Psoas muscle (tissue), 7 donors: ENCODE measurements at regions not wholly inside any gene's neighbourhood (a gene's known extent, or its start where the extent isn't known, plus 50 kb on each side); places are given as distances from the start of the nearest gene placed in this dataset.
A peak's percentile ranks its signal among the peaks of the same experiment; 100 is the strongest.

Experiments used
- ATAC-seq, 4 donors: fragments of 200-7000 bp; cut with Tn5 transposase; one replicate each; pipeline ENCODE4 v1.9.1; 2020; ENCODE audit warnings: moderate library complexity in 3 of 4, mild to moderate bottlenecking in 2 of 4
- DNase-seq, 2 donors: peaks; one replicate each; pipeline ENCODE4 v3.0.0-alpha.2; 2020
- H3K27ac ChIP-seq: fragments of 200-600 bp; one replicate; pipeline ENCODE4 v1.8.0; 2022
- H3K27me3 ChIP-seq, 3 donors: fragments of 200-600 bp in 1 of 3; one replicate each; pipeline versions ENCODE4 v1.6.1 to v1.8.0; 2013 to 2022; ENCODE audit warnings: low read length in 2 of 3, mild to moderate bottlenecking in 2 of 3, moderate library complexity in 1 of 3; ENCODE audit not compliant: insufficient read depth in 3 of 3
- H3K36me3 ChIP-seq, 2 donors: fragments of 200-600 bp in 1 of 2; one replicate each; pipeline versions ENCODE4 v1.6.1 to v1.8.0; 2013 to 2022; ENCODE audit warnings: low read depth in 1 of 2, mild to moderate bottlenecking in 1 of 2, moderate library complexity in 1 of 2; ENCODE audit not compliant: insufficient read depth in 1 of 2
- H3K4me1 ChIP-seq: fragments of 200-600 bp; one replicate; pipeline ENCODE4 v1.8.0; 2022
- H3K4me3 ChIP-seq: fragments of 200-600 bp; one replicate; pipeline ENCODE4 v1.8.0; 2022; ENCODE audit warnings: mild to moderate bottlenecking
- H3K9me3 ChIP-seq: fragments of 200-600 bp; one replicate; pipeline ENCODE4 v1.8.0; 2022
- WGBS, 3 donors: extraction: QIAGEN DNeasy Blood & Tissue Kit; methylation state at CpG; one replicate each; pipeline versions ENCODE4 v1.1.6 to v1.1.7; 2013; 5-methylcytosine and 5-hydroxymethylcytosine counted together
- intact Hi-C, 2 donors: fragments of 100-400 bp; cut with DNase I; formaldehyde crosslinking; loops; one replicate each; pipeline versions ENCODE4 v1.11.0 to v1.14.2; 2022
- TF ChIP-seq, protein P1 (sequence below): fragments of 200-600 bp; IDR thresholded peaks from one replicate; pipeline ENCODE4 v1.8.0; 2022; ENCODE audit warnings: antibody characterized with exemption
- donor health status: healthy with polysubstance abuse.
- donor health status: DM: no; HTN: no; CAD: no; lungs with moderate emphysema.
- donor health status: Bipolar disorder and iron deficiency.
- donor health status: healthy.
- donor health status: DM: yes; HTN: yes; CAD: no.
- donor health status: DM: no; HTN: no; CAD: no.
- donor health status: DM: yes; HTN: yes; CAD: no.

DNA sequence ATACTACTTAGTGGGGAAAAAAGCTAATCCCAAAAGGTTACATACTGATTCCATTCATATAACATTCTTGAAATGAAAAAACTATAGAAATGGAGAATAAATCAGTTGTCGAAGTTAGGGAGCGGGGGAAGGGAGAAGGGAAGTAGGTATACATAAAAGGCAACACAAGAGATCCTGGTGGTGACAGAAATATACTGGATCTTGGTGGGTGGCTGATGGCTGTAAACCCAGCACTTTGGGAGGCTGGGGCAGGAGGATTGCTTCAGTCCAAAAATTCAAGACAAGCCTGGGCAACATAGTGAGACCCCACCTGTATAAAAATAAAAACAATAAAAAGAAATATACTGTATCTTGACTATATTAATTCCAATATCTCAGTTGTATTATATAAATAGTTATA, 105.7 kb upstream of the LGSN start:
- no peak overlapping the region for H3K4me3 ChIP-seq
- no peaks in the 10 kb centered on the region for H3K27me3 ChIP-seq
- ATAC-seq: no peak
- peaks cover 11% of the 10 kb centered on the region for H3K4me1 ChIP-seq
- no peaks in the 10 kb centered on the region for H3K9me3 ChIP-seq
- TF ChIP-seq, protein P1, sequence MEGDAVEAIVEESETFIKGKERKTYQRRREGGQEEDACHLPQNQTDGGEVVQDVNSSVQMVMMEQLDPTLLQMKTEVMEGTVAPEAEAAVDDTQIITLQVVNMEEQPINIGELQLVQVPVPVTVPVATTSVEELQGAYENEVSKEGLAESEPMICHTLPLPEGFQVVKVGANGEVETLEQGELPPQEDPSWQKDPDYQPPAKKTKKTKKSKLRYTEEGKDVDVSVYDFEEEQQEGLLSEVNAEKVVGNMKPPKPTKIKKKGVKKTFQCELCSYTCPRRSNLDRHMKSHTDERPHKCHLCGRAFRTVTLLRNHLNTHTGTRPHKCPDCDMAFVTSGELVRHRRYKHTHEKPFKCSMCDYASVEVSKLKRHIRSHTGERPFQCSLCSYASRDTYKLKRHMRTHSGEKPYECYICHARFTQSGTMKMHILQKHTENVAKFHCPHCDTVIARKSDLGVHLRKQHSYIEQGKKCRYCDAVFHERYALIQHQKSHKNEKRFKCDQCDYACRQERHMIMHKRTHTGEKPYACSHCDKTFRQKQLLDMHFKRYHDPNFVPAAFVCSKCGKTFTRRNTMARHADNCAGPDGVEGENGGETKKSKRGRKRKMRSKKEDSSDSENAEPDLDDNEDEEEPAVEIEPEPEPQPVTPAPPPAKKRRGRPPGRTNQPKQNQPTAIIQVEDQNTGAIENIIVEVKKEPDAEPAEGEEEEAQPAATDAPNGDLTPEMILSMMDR: no peak
- DNase-seq: no peak
- intact Hi-C loops: no loop called here
- H3K27ac ChIP-seq: no peak overlapping the region
- H3K36me3 ChIP-seq: no peaks in the 10 kb centered on the region
- WGBS, 3 donors: 87 to 92% (median 91%) methylated on average over 2 of the region's 2 CpGs

DNA sequence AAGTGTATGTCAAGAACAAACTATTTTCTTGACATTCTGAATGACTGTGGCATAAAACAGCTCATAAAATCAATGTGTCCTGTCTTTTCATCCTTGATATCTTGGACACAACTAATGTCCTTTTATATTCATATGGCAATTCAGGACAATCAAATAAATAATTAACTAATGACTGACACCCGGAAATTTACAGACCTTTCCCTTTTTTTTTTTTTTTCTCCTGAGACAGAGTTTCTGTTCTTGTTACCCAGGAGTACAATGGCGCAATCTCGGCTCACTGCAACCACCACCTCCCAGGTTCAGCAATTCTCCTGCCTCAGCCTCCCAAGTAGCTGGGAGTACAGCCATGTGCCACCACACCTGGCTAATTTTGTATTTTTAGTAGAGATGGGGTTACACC, 107.1 kb upstream of the LGSN start:
- Histone ChIP-seq H3K27ac (no peak overlapping the region), H3K9me3 (no peaks in the 10 kb centered on the region), H3K4me3 (no peak overlapping the region), H3K36me3 (no peaks in the 10 kb centered on the region), H3K27me3 (no peaks in the 10 kb centered on the region), H3K4me1 (peaks cover 11% of the 10 kb centered on the region)
- intact Hi-C loops: no loop called here
- TF ChIP-seq, protein P1: no peak
- DNase-seq (no peak), ATAC-seq (no peak)
- WGBS, 3 donors: 73 to 91% (median 75%) methylated on average over 3 of the region's 3 CpGs

- intact Hi-C loops: no loop called here
- WGBS, 3 donors: 46 to 65% (median 54%) methylated on average over 2 of the region's 2 CpGs
- Histone ChIP-seq H3K4me3 (no peak overlapping the region), H3K27ac (no peak overlapping the region), H3K4me1 (peaks cover 11% of the 10 kb centered on the region), H3K27me3 (no peaks in the 10 kb centered on the region), H3K9me3 (no peaks in the 10 kb centered on the region), H3K36me3 (no peaks in the 10 kb centered on the region)
- TF ChIP-seq, protein P1: no peak
- ATAC-seq (peak in 1 of 4 donors; percentile 56), DNase-seq (no peak)
These were observed 108.2 kb upstream of the LGSN start for GRCh38 chr6:63427951-63428350.

DNA sequence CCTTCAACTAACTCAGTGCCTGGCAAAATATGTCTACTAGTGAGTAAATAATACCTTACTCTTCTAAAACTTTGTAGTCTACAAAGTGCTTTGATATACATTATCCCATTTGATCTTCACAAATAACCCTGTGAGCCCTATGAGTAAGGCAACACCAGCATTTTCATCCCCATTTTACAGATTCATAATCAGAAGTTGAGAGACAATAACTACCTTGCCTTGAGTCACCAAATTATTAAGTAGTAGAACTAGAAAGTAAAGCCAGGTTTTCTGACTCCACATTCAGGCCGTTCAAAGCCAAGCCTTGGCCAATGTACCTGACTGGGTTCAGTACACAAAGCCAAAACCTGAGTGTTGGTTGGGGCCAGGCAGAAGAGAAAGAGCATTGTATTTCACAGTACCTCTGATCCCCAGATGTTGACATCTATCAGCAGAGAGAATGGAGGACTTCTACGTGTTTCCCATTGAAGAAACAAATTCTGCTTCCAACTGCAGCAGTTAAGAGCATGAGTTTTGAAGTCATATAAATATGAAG, 111.3 kb upstream of the LGSN start:
- Histone ChIP-seq H3K4me3 (no peak overlapping the region), H3K9me3 (no peaks in the 10 kb centered on the region), H3K27ac (no peak overlapping the region), H3K36me3 (no peaks in the 10 kb centered on the region), H3K27me3 (no peaks in the 10 kb centered on the region), H3K4me1 (peaks cover 11% of the 10 kb centered on the region)
- 47 to 61% (median 52%) methylated on average over 2 of the region's 2 CpGs for WGBS, 3 donors
- no peak for ATAC-seq
- TF ChIP-seq, protein P1: no peak
- intact Hi-C loops: no loop called here
- DNase-seq: no peak

DNA sequence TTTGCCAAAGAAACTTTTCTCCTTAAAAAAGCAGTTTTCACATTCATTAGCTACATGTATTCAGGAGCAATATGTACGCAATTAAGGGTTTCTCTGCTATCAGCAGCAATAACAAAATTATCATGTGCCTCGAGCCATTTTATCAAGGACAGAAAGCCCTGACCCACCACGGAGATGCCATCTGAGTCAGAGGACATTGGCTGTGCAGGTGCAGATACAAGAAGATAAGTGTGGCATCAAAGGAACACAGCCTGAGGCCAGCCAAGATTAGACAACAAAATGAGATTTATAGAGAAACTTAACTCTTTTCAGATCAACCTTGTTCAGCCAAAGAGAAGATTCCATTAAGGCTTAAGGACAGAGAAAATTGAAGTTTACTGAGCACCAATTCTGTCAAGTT, 115.2 kb upstream of the LGSN start:
- H3K36me3 ChIP-seq: no peaks in the 10 kb centered on the region
- H3K27ac ChIP-seq: no peak overlapping the region
- DNase-seq (no peak), ATAC-seq (no peak)
- no peak overlapping the region for H3K4me3 ChIP-seq
- no peaks in the 10 kb centered on the region for H3K4me1 ChIP-seq
- intact Hi-C loops: no loop called here
- no peaks in the 10 kb centered on the region for H3K27me3 ChIP-seq
- no peaks in the 10 kb centered on the region for H3K9me3 ChIP-seq
- TF ChIP-seq, protein P1: no peak
- WGBS, 3 donors: 81 to 86% (median 84%) methylated on average over 3 of the region's 3 CpGs
